ENCODE measurements at regions not wholly inside any gene's neighbourhood (a gene's known extent, or its start where the extent isn't known, plus 50 kb on each side); places are given as distances from the start of the nearest gene placed in this dataset.

DNA sequence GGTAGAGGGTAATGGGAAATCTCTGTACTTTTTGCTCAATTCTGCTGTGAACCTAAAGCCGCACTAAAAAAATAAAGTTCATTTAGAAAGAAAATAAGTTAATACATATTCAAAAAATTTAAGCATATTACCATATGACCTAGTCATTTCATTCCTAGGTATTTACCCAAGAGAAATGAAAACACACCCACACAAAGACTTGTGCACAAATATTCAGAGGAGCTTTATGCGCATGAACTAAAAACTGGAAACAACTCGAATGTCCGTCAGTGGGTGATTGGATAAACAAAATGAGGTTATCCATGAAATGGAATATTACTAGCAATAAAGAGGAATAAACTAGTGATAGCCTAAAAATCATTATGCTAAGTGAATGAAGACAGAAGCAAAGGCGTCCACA, 62.6 kb upstream of the ZNRF2 start:
- TF ChIP-seq CHD2 (IDR thresholded peaks at IDR 0.05; ENCODE audit: low read length) (no peak), EP300 (IDR thresholded peaks at IDR 0.05; ENCODE audit: borderline replicate concordance in 1 of 2, low read depth in 2 of 2, low read length in 2 of 2) (no peak), POLR2A (IDR thresholded peaks at IDR 0.05; ENCODE audit: control extremely low read depth in 1 of 2, low read depth in 2 of 2, low read length in 2 of 2) (no peak), HDAC6 (IDR thresholded peaks at IDR 0.05; ENCODE audit: low read depth, low read length) (no peak), ZNF274 (IDR thresholded peaks at IDR 0.05; ENCODE audit: borderline replicate concordance, extremely low read depth, low read length) (no peak), RFX5 (IDR thresholded peaks at IDR 0.05; ENCODE audit: borderline replicate concordance, low read depth, low read length) (no peak)
- TF ChIP-seq, protein P1, sequence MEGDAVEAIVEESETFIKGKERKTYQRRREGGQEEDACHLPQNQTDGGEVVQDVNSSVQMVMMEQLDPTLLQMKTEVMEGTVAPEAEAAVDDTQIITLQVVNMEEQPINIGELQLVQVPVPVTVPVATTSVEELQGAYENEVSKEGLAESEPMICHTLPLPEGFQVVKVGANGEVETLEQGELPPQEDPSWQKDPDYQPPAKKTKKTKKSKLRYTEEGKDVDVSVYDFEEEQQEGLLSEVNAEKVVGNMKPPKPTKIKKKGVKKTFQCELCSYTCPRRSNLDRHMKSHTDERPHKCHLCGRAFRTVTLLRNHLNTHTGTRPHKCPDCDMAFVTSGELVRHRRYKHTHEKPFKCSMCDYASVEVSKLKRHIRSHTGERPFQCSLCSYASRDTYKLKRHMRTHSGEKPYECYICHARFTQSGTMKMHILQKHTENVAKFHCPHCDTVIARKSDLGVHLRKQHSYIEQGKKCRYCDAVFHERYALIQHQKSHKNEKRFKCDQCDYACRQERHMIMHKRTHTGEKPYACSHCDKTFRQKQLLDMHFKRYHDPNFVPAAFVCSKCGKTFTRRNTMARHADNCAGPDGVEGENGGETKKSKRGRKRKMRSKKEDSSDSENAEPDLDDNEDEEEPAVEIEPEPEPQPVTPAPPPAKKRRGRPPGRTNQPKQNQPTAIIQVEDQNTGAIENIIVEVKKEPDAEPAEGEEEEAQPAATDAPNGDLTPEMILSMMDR (IDR thresholded peaks at IDR 0.05; ENCODE audit: control extremely low read depth in 1 of 3, insufficient read depth in 1 of 3, low read depth in 1 of 3, low read length in 3 of 3): no peak

Data from H1 (cell line).